ENCODE measurements at regions not wholly inside any gene's neighbourhood (a gene's known extent, or its start where the extent isn't known, plus 50 kb on each side); places are given as distances from the start of the nearest gene placed in this dataset.

DNA sequence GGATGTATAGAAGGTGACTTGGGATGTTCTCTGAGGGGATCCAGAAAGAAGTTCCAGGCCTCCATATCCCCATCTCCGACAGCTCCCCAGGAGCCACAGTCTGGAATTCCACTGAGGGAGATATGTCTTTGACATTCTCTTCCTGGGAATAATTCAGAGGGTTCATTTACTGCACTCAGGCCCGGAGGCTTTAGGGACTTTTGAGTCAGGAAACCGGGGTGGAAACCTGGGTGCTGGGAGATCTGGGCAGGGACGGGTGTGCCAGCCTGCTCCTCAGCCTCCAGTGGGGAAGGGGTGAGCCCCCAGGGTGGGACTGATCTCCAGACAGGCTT lies 147.7 kb downstream of the SMAD6 start:
- H3K27me3 ChIP-seq (ENCODE audit: control insufficient read depth in 1 of 2, insufficient read depth in 2 of 2, low read length in 2 of 2): peaks cover 3 to 5% of the 10 kb centered on the region in 2 experiments
- intact Hi-C loops (cut with DNase I, micrococcal nuclease): loop anchor here in 1 of 2 experiments (5.0 kb wide), 1 partner anchor 232 kb away; no protein-coding TSS in a partner anchor
- ChIA-PET POLR2A (no interaction called here), CTCF (no interaction called here)
- no peak overlapping the region for H3K4me3 Mint-ChIP-seq
- peaks cover 22% of the 10 kb centered on the region for H3K27me3 Mint-ChIP-seq
- H3K9me3 Mint-ChIP-seq: no peaks in the 10 kb centered on the region
- H3K4me1 ChIP-seq (ENCODE audit: insufficient read depth, low read length): peaks cover 8% of the 10 kb centered on the region
- ATAC-seq (ENCODE audit: poor library complexity) (no peak), DNase-seq (no peak)
- peaks cover 12% of the 10 kb centered on the region for H3K4me1 Mint-ChIP-seq (ENCODE audit: low read depth)
- H3K27ac ChIP-seq (ENCODE audit: low read depth in 1 of 2, low read length in 2 of 2): no peak overlapping the region
- no peaks in the 10 kb centered on the region for H3K36me3 ChIP-seq (ENCODE audit: insufficient read depth, low read length)
- H3K27ac Mint-ChIP-seq: no peak overlapping the region
- TF ChIP-seq CTCF (IDR thresholded peaks at IDR 0.05): no peak
- no peaks in the 10 kb centered on the region for H3K36me3 Mint-ChIP-seq (ENCODE audit: low read depth)
- H3K4me3 ChIP-seq (ENCODE audit: low read length): no peak overlapping the region
- no peaks in the 10 kb centered on the region for H3K9me3 ChIP-seq (ENCODE audit: control insufficient read depth in 1 of 2, insufficient read depth in 1 of 2, low read length in 2 of 2)

GRCh38 chr15:66850078-66850991 lies 148.3 kb downstream of the SMAD6 start:
- Histone ChIP-seq H3K9me3 (ENCODE audit: control insufficient read depth in 1 of 2, insufficient read depth in 1 of 2, low read length in 2 of 2) (no peaks in the 10 kb centered on the region), H3K27ac (ENCODE audit: low read depth in 1 of 2, low read length in 2 of 2) (no peak overlapping the region), H3K4me1 (ENCODE audit: insufficient read depth, low read length) (peaks cover 8% of the 10 kb centered on the region), H3K36me3 (ENCODE audit: insufficient read depth, low read length) (no peaks in the 10 kb centered on the region), H3K27me3 (ENCODE audit: control insufficient read depth in 1 of 2, insufficient read depth in 2 of 2, low read length in 2 of 2) (peaks cover 0 to 3% of the 10 kb centered on the region in 2 experiments), H3K4me3 (ENCODE audit: low read length) (no peak overlapping the region)
- intact Hi-C loops (cut with DNase I, micrococcal nuclease): loop anchor here in 1 of 2 experiments (5.0 kb wide), 1 partner anchor 233 kb away; no protein-coding TSS in a partner anchor
- no peaks in the 10 kb centered on the region for H3K9me3 Mint-ChIP-seq
- no peak for DNase-seq
- H3K27me3 Mint-ChIP-seq: peaks cover 21% of the 10 kb centered on the region
- CTCF ChIA-PET: interaction anchor here (1.0 to 1.4 kb wide), 3 partner anchors 12 to 284 kb away, joined by 3 to 7 read pairs (median 3); partner anchors contain the start of gene LCTL
- POLR2A ChIA-PET: no interaction called here
- H3K4me3 Mint-ChIP-seq: no peak overlapping the region
- peaks cover 12% of the 10 kb centered on the region for H3K4me1 Mint-ChIP-seq (ENCODE audit: low read depth)
- H3K27ac Mint-ChIP-seq: no peak overlapping the region
- ATAC-seq (ENCODE audit: poor library complexity): no peak
- no peak for TF ChIP-seq CTCF (IDR thresholded peaks at IDR 0.05)
- no peaks in the 10 kb centered on the region for H3K36me3 Mint-ChIP-seq (ENCODE audit: low read depth)

DNA sequence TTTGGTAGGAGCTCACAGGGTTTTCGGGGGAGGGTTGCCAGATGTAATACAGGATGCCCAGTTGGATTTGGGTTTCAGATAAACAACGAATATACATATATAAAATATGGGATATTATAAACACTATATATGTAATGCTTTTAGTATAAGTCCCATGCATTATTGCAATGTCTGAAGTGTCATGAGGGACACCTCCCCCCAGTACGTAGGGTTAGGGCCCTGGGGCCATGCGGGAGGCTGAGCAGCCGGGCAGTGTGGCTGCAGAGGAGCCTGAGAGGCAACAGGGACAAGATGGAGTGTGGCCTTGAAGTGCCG lies 148.9 kb downstream of the SMAD6 start:
- H3K27ac Mint-ChIP-seq: no peak overlapping the region

More for the DNA sequence above, 148.9 kb downstream of the SMAD6 start:
- ATAC-seq (ENCODE audit: poor library complexity): no peak
- no peaks in the 10 kb centered on the region for H3K36me3 Mint-ChIP-seq (ENCODE audit: low read depth)
- Histone ChIP-seq H3K27ac (ENCODE audit: low read depth in 1 of 2, low read length in 2 of 2) (no peak overlapping the region), H3K36me3 (ENCODE audit: insufficient read depth, low read length) (no peaks in the 10 kb centered on the region), H3K4me1 (ENCODE audit: insufficient read depth, low read length) (peaks cover 8% of the 10 kb centered on the region), H3K4me3 (ENCODE audit: low read length) (no peak overlapping the region), H3K27me3 (ENCODE audit: control insufficient read depth in 1 of 2, insufficient read depth in 2 of 2, low read length in 2 of 2) (peaks cover 0 to 3% of the 10 kb centered on the region in 2 experiments), H3K9me3 (ENCODE audit: control insufficient read depth in 1 of 2, insufficient read depth in 1 of 2, low read length in 2 of 2) (no peaks in the 10 kb centered on the region)
- no peak for DNase-seq
- H3K4me3 Mint-ChIP-seq: no peak overlapping the region
- TF ChIP-seq CTCF (IDR thresholded peaks at IDR 0.05): no peak
- no peaks in the 10 kb centered on the region for H3K9me3 Mint-ChIP-seq
- CTCF ChIA-PET: interaction anchor here (0.7 to 1.8 kb wide), 8 partner anchors 11 to 285 kb away, joined by 3 to 13 read pairs (median 3); partner anchors contain the start of gene LCTL
- H3K4me1 Mint-ChIP-seq (ENCODE audit: low read depth): peaks cover 12% of the 10 kb centered on the region
- POLR2A ChIA-PET: no interaction called here
- H3K27me3 Mint-ChIP-seq: peaks cover 18% of the 10 kb centered on the region
- intact Hi-C loops (cut with DNase I, micrococcal nuclease): loop anchor here (1.0 to 5.0 kb wide), 3 partner anchors 234 to 248 kb away; no protein-coding TSS in a partner anchor
